Stomach (tissue), 4 donors: ENCODE measurements at regions not wholly inside any gene's neighbourhood (a gene's known extent, or its start where the extent isn't known, plus 50 kb on each side); places are given as distances from the start of the nearest gene placed in this dataset.

Source experiments
- POLR2A ChIP-seq, 4 donors: fragments of 450-650 bp; IDR thresholded peaks; one replicate each; pipeline ENCODE4 v1.6.1; 2016; ENCODE audit warnings: antibody characterized with exemption in 4 of 4, control low read depth in 2 of 4, mild to moderate bottlenecking in 1 of 4, moderate library complexity in 1 of 4
- TF ChIP-seq, protein P1 (sequence below), 7 experiments: fragments of 450-650 bp in 4 of 7; fragments of 200-600 bp in 3 of 7; sonication (generic) in 3 of 7; IDR thresholded peaks; one replicate each; pipeline ENCODE4 v1.5.1; 2016 to 2019; ENCODE audit warnings: antibody characterized with exemption in 7 of 7, control low read depth in 2 of 7, mild to moderate bottlenecking in 1 of 7

DNA sequence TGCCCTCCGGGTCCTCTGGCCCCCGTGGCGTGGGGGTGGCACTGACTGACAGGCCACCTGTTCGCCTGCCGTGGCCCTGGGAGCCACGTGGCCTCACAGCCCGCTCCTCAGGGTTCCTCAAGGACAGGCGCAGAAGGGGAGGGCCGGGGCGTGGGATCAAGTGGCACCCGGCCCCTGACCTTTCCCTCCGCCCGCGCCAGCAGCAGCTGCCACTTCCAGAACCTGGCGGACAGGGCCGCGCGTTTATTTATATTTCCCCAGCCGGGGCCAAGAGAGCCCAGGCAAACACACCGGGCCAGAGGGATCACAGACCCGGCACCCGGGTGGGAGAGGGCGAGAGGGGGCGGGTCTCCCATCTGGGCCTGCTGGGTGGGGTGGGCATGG lies 92.6 kb downstream of the RFLNA start:
- TF ChIP-seq, protein P1, sequence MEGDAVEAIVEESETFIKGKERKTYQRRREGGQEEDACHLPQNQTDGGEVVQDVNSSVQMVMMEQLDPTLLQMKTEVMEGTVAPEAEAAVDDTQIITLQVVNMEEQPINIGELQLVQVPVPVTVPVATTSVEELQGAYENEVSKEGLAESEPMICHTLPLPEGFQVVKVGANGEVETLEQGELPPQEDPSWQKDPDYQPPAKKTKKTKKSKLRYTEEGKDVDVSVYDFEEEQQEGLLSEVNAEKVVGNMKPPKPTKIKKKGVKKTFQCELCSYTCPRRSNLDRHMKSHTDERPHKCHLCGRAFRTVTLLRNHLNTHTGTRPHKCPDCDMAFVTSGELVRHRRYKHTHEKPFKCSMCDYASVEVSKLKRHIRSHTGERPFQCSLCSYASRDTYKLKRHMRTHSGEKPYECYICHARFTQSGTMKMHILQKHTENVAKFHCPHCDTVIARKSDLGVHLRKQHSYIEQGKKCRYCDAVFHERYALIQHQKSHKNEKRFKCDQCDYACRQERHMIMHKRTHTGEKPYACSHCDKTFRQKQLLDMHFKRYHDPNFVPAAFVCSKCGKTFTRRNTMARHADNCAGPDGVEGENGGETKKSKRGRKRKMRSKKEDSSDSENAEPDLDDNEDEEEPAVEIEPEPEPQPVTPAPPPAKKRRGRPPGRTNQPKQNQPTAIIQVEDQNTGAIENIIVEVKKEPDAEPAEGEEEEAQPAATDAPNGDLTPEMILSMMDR (IDR thresholded peaks at IDR 0.05): no peak
- no peak for TF ChIP-seq POLR2A (IDR thresholded peaks at IDR 0.05)
